K562 (cell line): ENCODE measurements at regions not wholly inside any gene's neighbourhood (a gene's known extent, or its start where the extent isn't known, plus 50 kb on each side); places are given as distances from the start of the nearest gene placed in this dataset.

Experiments used
- ADNP ChIP-seq: fragments of 200-800 bp; sonication (Bioruptor generic); IDR thresholded peaks from 2 replicates; pipeline ENCODE4 v1.6.1; 2016; ENCODE audit warnings: missing genetic modification characterization, missing compliant biosample characterization
- DMBX1 ChIP-seq: fragments of 250-450 bp; sonication (Bioruptor Pico); IDR thresholded peaks from 2 replicates; pipeline ENCODE4 v1.8.0; 2022; ENCODE audit warnings: inconsistent platforms, mild to moderate bottlenecking, moderate library complexity, borderline replicate concordance
- ETV1 ChIP-seq: fragments of 450-650 bp; conservative IDR thresholded peaks from 2 replicates; pipeline ENCODE4 v1.6.1; 2016; ENCODE audit warnings: missing genetic modification characterization, control low read depth, low read depth, missing compliant biosample characterization
- HMG20A ChIP-seq: fragments of 450-650 bp; formaldehyde crosslinking; conservative IDR thresholded peaks from 2 replicates; pipeline ENCODE4 v1.4.0; 2020; ENCODE audit warnings: mild to moderate bottlenecking, mixed read lengths
- HNRNPH1 ChIP-seq: fragments of 200-400 bp; formaldehyde crosslinking; optimal IDR thresholded peaks from 2 replicates; pipeline ENCODE3; 2017; ENCODE audit warnings: low read depth, mild to moderate bottlenecking, low read length, moderate library complexity
- KDM1A ChIP-seq, 2 experiments: fragments of 450-650 bp; IDR thresholded peaks; 2 replicates each; pipeline ENCODE4 v1.6.1; 2016; ENCODE audit warnings: mild to moderate bottlenecking in 2 of 2
- RCOR1 ChIP-seq, 2 experiments: IDR thresholded peaks; 2 replicates each; pipeline ENCODE4 v1.6.1; 2012; ENCODE audit warnings: low read depth in 2 of 2, low read length in 2 of 2, borderline replicate concordance in 1 of 2, improper control_type of control experiment in 1 of 2
- SNRNP70 ChIP-seq: fragments of 200-400 bp; formaldehyde crosslinking; optimal IDR thresholded peaks from 2 replicates; pipeline ENCODE3; 2017; ENCODE audit warnings: low read depth, low read length
- ZNF384 ChIP-seq: IDR thresholded peaks from 2 replicates; pipeline ENCODE4 v1.6.1; 2012; ENCODE audit warnings: low read depth, low read length, improper control_type of control experiment
- ZNF445 ChIP-seq: fragments of 250-450 bp; sonication (Bioruptor Pico); IDR thresholded peaks from 2 replicates; pipeline ENCODE4 v1.4.0; 2020; ENCODE audit warnings: low read depth, mild to moderate bottlenecking, moderate library complexity
- TF ChIP-seq, protein P1 (sequence below): fragments of 450-650 bp; IDR thresholded peaks from 2 replicates; pipeline ENCODE4 v1.6.1; 2016; ENCODE audit warnings: mild to moderate bottlenecking, moderate library complexity
- TF ChIP-seq, protein P2 (sequence below): fragments of 250-450 bp; sonication (Bioruptor Pico); IDR thresholded peaks from 2 replicates; pipeline ENCODE4 v1.8.0; 2022; ENCODE audit warnings: inconsistent platforms
- TF ChIP-seq, protein P3 (sequence below): sonication (generic); formaldehyde crosslinking; IDR thresholded peaks from 2 replicates; pipeline ENCODE4 v1.8.1; 2023; ENCODE audit warnings: mild to moderate bottlenecking, missing genetic modification reagents

DNA sequence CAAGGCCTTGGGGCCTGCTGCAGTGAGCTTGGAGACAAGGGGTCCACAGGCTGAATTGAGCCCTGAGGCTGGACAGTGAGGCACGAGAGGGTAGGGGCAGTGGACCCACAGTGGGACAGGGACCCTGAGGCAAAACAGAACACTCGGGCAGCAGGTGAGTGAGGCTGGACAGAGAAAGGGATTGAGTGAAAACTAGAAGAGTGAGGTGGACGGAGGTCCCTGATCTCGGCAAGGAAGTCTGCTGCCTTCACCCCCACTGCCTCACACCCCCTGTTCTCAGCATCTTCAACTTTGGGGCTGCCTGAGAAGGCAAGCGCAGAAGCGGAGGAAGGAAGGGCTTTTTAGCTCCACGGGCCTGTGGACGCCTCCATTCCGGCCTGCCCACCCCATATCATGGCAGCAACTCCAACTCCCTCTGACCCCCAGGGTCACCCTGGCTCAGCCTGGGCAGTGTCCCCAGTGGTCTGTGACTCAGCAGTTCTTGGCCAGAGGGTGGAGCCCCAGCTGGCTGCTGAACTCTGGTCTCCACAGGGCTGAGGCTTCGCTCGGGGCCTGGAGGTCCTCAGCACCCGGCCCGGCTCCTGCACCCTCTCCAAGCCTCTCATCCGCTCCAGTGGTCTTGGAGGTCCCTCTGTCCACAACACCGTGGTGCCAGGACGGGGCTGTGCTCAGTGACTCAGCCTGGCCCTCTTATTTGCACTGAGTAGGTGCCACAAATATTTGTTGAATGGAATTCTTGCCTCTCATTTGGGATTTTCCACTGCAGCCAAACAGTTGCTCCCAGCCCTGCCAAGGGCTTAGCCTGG lies 60.0 kb upstream of the EPS8L3 start (continued):
- TF ChIP-seq, protein P1, sequence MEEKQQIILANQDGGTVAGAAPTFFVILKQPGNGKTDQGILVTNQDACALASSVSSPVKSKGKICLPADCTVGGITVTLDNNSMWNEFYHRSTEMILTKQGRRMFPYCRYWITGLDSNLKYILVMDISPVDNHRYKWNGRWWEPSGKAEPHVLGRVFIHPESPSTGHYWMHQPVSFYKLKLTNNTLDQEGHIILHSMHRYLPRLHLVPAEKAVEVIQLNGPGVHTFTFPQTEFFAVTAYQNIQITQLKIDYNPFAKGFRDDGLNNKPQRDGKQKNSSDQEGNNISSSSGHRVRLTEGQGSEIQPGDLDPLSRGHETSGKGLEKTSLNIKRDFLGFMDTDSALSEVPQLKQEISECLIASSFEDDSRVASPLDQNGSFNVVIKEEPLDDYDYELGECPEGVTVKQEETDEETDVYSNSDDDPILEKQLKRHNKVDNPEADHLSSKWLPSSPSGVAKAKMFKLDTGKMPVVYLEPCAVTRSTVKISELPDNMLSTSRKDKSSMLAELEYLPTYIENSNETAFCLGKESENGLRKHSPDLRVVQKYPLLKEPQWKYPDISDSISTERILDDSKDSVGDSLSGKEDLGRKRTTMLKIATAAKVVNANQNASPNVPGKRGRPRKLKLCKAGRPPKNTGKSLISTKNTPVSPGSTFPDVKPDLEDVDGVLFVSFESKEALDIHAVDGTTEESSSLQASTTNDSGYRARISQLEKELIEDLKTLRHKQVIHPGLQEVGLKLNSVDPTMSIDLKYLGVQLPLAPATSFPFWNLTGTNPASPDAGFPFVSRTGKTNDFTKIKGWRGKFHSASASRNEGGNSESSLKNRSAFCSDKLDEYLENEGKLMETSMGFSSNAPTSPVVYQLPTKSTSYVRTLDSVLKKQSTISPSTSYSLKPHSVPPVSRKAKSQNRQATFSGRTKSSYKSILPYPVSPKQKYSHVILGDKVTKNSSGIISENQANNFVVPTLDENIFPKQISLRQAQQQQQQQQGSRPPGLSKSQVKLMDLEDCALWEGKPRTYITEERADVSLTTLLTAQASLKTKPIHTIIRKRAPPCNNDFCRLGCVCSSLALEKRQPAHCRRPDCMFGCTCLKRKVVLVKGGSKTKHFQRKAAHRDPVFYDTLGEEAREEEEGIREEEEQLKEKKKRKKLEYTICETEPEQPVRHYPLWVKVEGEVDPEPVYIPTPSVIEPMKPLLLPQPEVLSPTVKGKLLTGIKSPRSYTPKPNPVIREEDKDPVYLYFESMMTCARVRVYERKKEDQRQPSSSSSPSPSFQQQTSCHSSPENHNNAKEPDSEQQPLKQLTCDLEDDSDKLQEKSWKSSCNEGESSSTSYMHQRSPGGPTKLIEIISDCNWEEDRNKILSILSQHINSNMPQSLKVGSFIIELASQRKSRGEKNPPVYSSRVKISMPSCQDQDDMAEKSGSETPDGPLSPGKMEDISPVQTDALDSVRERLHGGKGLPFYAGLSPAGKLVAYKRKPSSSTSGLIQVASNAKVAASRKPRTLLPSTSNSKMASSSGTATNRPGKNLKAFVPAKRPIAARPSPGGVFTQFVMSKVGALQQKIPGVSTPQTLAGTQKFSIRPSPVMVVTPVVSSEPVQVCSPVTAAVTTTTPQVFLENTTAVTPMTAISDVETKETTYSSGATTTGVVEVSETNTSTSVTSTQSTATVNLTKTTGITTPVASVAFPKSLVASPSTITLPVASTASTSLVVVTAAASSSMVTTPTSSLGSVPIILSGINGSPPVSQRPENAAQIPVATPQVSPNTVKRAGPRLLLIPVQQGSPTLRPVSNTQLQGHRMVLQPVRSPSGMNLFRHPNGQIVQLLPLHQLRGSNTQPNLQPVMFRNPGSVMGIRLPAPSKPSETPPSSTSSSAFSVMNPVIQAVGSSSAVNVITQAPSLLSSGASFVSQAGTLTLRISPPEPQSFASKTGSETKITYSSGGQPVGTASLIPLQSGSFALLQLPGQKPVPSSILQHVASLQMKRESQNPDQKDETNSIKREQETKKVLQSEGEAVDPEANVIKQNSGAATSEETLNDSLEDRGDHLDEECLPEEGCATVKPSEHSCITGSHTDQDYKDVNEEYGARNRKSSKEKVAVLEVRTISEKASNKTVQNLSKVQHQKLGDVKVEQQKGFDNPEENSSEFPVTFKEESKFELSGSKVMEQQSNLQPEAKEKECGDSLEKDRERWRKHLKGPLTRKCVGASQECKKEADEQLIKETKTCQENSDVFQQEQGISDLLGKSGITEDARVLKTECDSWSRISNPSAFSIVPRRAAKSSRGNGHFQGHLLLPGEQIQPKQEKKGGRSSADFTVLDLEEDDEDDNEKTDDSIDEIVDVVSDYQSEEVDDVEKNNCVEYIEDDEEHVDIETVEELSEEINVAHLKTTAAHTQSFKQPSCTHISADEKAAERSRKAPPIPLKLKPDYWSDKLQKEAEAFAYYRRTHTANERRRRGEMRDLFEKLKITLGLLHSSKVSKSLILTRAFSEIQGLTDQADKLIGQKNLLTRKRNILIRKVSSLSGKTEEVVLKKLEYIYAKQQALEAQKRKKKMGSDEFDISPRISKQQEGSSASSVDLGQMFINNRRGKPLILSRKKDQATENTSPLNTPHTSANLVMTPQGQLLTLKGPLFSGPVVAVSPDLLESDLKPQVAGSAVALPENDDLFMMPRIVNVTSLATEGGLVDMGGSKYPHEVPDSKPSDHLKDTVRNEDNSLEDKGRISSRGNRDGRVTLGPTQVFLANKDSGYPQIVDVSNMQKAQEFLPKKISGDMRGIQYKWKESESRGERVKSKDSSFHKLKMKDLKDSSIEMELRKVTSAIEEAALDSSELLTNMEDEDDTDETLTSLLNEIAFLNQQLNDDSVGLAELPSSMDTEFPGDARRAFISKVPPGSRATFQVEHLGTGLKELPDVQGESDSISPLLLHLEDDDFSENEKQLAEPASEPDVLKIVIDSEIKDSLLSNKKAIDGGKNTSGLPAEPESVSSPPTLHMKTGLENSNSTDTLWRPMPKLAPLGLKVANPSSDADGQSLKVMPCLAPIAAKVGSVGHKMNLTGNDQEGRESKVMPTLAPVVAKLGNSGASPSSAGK: no peak
- TF ChIP-seq, protein P2, sequence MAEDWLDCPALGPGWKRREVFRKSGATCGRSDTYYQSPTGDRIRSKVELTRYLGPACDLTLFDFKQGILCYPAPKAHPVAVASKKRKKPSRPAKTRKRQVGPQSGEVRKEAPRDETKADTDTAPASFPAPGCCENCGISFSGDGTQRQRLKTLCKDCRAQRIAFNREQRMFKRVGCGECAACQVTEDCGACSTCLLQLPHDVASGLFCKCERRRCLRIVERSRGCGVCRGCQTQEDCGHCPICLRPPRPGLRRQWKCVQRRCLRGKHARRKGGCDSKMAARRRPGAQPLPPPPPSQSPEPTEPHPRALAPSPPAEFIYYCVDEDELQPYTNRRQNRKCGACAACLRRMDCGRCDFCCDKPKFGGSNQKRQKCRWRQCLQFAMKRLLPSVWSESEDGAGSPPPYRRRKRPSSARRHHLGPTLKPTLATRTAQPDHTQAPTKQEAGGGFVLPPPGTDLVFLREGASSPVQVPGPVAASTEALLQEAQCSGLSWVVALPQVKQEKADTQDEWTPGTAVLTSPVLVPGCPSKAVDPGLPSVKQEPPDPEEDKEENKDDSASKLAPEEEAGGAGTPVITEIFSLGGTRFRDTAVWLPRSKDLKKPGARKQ: 0 out of 2 replicates have a peak, but pooled peaks have one; percentile 7
- TF ChIP-seq KDM1A (IDR thresholded peaks at IDR 0.05) (no peak), RCOR1 (IDR thresholded peaks at IDR 0.05; ENCODE audit: borderline replicate concordance in 1 of 2, low read depth in 2 of 2, low read length in 2 of 2) (peak in 1 of 2 experiments; percentile 62; a peak in 1 of 4 replicates), ETV1 (0 out of 2 replicates have a peak, but pooled peaks have one; percentile 26), HNRNPH1 (no peak), ZNF384 (no peak), ADNP (no peak), SNRNP70 (no peak), ZNF445 (CRISPR knock-in tag) (no peak), DMBX1 (CRISPR knock-in tag) (peak; percentile 94), HMG20A (no peak)
- TF ChIP-seq, protein P3, sequence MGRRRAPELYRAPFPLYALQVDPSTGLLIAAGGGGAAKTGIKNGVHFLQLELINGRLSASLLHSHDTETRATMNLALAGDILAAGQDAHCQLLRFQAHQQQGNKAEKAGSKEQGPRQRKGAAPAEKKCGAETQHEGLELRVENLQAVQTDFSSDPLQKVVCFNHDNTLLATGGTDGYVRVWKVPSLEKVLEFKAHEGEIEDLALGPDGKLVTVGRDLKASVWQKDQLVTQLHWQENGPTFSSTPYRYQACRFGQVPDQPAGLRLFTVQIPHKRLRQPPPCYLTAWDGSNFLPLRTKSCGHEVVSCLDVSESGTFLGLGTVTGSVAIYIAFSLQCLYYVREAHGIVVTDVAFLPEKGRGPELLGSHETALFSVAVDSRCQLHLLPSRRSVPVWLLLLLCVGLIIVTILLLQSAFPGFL (CRISPR knock-in tag): no peak
